ENCODE measurements at regions not wholly inside any gene's neighbourhood (a gene's known extent, or its start where the extent isn't known, plus 50 kb on each side); places are given as distances from the start of the nearest gene placed in this dataset.

DNA sequence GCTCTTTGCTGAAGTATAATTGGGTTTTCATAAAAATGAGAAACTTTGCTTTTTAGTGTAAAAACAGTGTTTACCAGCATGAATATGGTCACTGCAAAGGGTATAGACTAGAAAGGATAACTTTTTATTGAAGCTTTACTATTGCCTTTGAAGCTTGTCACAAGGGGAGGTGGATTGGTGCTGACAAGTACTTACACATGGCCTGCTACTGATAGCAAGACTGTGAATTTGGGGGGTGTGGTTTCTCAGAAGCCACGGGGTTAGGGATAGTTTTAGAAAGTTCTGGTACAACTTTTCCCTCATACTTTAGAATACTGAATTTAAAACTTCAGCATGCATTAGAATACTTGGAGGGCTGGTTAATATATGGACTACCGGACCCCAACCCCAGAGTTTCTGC is 294.1 kb downstream of the SOCS6 start (continued):
- TF ChIP-seq, protein P1, sequence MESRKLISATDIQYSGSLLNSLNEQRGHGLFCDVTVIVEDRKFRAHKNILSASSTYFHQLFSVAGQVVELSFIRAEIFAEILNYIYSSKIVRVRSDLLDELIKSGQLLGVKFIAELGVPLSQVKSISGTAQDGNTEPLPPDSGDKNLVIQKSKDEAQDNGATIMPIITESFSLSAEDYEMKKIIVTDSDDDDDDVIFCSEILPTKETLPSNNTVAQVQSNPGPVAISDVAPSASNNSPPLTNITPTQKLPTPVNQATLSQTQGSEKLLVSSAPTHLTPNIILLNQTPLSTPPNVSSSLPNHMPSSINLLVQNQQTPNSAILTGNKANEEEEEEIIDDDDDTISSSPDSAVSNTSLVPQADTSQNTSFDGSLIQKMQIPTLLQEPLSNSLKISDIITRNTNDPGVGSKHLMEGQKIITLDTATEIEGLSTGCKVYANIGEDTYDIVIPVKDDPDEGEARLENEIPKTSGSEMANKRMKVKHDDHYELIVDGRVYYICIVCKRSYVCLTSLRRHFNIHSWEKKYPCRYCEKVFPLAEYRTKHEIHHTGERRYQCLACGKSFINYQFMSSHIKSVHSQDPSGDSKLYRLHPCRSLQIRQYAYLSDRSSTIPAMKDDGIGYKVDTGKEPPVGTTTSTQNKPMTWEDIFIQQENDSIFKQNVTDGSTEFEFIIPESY (IDR thresholded peaks at IDR 0.05; ENCODE audit: extremely low read depth, insufficient replicate concordance, low read length): no peak

DNA sequence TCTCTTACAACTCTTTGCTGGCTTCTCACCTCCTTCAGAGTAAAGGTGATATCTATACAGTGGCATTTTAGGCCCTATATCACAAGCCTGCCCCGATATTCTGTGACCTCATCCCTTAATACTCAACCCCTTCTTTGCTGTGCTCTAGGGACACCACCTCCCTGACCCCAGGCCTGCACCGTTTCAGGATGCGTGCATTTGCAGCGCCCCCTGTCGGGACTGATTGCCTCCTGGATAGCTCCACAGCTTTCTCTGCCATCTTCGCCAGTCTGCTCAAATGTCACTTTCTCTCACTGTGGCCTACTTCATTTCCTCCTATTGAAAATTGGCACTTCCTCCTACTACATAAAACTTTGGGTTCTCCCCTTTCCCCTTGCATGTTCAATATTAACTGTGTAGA is 289.6 kb downstream of the SOCS6 start:
- TF ChIP-seq SIN3A (IDR thresholded peaks at IDR 0.05; ENCODE audit: low read depth): no peak
- TF ChIP-seq, protein P2, sequence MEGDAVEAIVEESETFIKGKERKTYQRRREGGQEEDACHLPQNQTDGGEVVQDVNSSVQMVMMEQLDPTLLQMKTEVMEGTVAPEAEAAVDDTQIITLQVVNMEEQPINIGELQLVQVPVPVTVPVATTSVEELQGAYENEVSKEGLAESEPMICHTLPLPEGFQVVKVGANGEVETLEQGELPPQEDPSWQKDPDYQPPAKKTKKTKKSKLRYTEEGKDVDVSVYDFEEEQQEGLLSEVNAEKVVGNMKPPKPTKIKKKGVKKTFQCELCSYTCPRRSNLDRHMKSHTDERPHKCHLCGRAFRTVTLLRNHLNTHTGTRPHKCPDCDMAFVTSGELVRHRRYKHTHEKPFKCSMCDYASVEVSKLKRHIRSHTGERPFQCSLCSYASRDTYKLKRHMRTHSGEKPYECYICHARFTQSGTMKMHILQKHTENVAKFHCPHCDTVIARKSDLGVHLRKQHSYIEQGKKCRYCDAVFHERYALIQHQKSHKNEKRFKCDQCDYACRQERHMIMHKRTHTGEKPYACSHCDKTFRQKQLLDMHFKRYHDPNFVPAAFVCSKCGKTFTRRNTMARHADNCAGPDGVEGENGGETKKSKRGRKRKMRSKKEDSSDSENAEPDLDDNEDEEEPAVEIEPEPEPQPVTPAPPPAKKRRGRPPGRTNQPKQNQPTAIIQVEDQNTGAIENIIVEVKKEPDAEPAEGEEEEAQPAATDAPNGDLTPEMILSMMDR (IDR thresholded peaks at IDR 0.05 in 2 of 3, conservative IDR thresholded peaks at IDR 0.05 in 1 of 3; ENCODE audit: borderline replicate concordance in 1 of 3, insufficient read depth in 1 of 3, low read depth in 2 of 3, low read length in 2 of 3): peak in 2 of 3 experiments; percentile 48 to 61; a peak in 4 of 6 replicates
- Histone ChIP-seq H2AFZ (ENCODE audit: low read depth, low read length, poor library complexity, severe bottlenecking) (no peak overlapping the region), H3K4me3 (replicated peaks in 1 of 2; ENCODE audit: low read depth in 1 of 2, low read length in 2 of 2) (no peak overlapping the region), H3K9me3 (ENCODE audit: control insufficient read depth in 1 of 2, insufficient read depth in 1 of 2, low read depth in 1 of 2, low read length in 2 of 2) (no peaks in the 10 kb centered on the region), H3K9me2 (ENCODE audit: insufficient read depth) (no peaks in the 10 kb centered on the region), H3K27ac (ENCODE audit: low read depth, low read length) (no peak overlapping the region), H3K36me3 (ENCODE audit: control insufficient read depth in 1 of 2, insufficient read depth in 2 of 2, low read length in 2 of 2) (no peaks in the 10 kb centered on the region), H3K27me3 (ENCODE audit: insufficient read depth, low read length) (no peaks in the 10 kb centered on the region), H3K4me1 (ENCODE audit: control insufficient read depth in 1 of 2, insufficient read depth in 2 of 2, low read length in 2 of 2) (no peaks in the 10 kb centered on the region), H4K20me1 (ENCODE audit: insufficient read depth) (no peaks in the 10 kb centered on the region), H3K79me2 (ENCODE audit: insufficient read depth, low read length) (no peaks in the 10 kb centered on the region), H3K9ac (ENCODE audit: low read length) (no peak overlapping the region), H3K4me2 (ENCODE audit: low read length) (no peak overlapping the region)
- intact Hi-C loops (cut with micrococcal nuclease): no loop called here
- ATAC-seq: peak; percentile 81
- CTCF ChIA-PET: no interaction called here
- BruUV-seq (replicated peaks): no TSS peak
- DNase-seq (ENCODE audit: low read depth, low spot score): no peak
- POLR2A ChIA-PET: no interaction called here
- RAD21 ChIA-PET (ENCODE audit: low non-redundant PET in 1 of 2, low total read pairs in 2 of 2, uncharacterized antibody in 2 of 2, unreplicated experiment in 2 of 2): no interaction called here

All from HCT116 (cell line).